OCI-LY7 (cell line): ENCODE measurements at regions not wholly inside any gene's neighbourhood (a gene's known extent, or its start where the extent isn't known, plus 50 kb on each side); places are given as distances from the start of the nearest gene placed in this dataset.
"Not testable (repeated sequence)": the region's sequence is repeated elsewhere in the genome, so short reads cannot be mapped to it uniquely, and the experiment has no call there.

Experiments used
- EZH2phosphoT487 ChIP-seq: fragments of 200-600 bp; sonication (generic); IDR thresholded peaks from 2 replicates; pipeline ENCODE4 v1.6.1; 2018; ENCODE audit warnings: low read depth, borderline replicate concordance, mild to moderate bottlenecking, mixed run types, antibody characterized with exemption, low read length, moderate library complexity, mixed read lengths
- TF ChIP-seq, protein P1 (sequence below): fragments of 200-600 bp; sonication (generic); conservative IDR thresholded peaks from 2 replicates; pipeline ENCODE4 v1.5.1; 2014; ENCODE audit warnings: mild to moderate bottlenecking, antibody characterized with exemption, low read length, moderate library complexity, mixed read lengths

DNA sequence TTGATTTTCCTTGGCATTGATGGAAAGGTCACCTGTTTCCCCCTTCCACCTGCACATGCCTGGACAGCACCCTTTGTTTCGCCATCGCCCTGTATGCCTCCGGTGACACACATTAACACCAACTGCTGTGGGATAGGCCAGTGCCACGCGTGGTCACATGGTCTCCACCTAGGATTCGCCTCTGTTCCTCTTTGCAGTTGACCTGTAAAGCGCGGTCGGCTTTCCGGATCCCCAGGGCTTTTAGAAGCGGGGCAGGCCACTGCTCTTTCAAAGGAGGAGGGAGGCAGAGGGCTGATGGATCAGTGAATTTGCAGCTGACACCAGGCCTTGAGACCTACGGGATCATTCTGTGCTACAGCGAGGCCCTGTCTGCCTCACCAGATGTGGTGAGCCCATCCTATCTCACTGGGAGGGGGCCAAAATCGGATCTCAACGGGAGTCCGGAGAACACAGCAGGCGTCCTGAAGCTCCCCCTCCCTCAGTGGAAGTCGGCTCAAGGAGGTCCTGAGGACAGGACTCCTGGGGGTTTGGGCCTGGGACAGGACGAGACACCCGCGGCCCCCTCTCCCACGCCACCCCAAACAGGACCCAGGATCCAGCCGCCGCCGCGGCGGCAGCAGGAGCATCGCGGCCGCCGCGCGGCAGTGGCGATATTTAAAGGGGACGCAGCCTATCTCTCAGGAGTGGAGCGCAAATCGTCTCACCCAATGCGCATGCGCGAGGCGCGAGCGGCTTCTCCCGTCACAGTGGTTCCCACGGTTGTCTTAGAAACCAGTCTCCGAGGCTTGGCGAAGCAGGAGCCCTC lies 973.8 kb upstream of the DEFB115 start:
- TF ChIP-seq, protein P1, sequence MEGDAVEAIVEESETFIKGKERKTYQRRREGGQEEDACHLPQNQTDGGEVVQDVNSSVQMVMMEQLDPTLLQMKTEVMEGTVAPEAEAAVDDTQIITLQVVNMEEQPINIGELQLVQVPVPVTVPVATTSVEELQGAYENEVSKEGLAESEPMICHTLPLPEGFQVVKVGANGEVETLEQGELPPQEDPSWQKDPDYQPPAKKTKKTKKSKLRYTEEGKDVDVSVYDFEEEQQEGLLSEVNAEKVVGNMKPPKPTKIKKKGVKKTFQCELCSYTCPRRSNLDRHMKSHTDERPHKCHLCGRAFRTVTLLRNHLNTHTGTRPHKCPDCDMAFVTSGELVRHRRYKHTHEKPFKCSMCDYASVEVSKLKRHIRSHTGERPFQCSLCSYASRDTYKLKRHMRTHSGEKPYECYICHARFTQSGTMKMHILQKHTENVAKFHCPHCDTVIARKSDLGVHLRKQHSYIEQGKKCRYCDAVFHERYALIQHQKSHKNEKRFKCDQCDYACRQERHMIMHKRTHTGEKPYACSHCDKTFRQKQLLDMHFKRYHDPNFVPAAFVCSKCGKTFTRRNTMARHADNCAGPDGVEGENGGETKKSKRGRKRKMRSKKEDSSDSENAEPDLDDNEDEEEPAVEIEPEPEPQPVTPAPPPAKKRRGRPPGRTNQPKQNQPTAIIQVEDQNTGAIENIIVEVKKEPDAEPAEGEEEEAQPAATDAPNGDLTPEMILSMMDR: not testable (repeated sequence)
- TF ChIP-seq EZH2phosphoT487: not testable (repeated sequence)
